K562 (cell line): ENCODE measurements at regions not wholly inside any gene's neighbourhood (a gene's known extent, or its start where the extent isn't known, plus 50 kb on each side); places are given as distances from the start of the nearest gene placed in this dataset.

Source experiments
- ATF3 ChIP-seq, 2 experiments: fragments of 450-650 bp in 1 of 2; sonication (generic) in 1 of 2; formaldehyde crosslinking in 1 of 2; IDR thresholded peaks in 1 of 2; conservative IDR thresholded peaks in 1 of 2; 2 replicates each; pipeline versions ENCODE4 v1.6.1 to v1.8.1; 2016 to 2023; ENCODE audit warnings: mild to moderate bottlenecking in 2 of 2, moderate library complexity in 2 of 2, inconsistent platforms in 1 of 2, missing genetic modification reagents in 1 of 2
- CREB1 ChIP-seq, 2 experiments: sonication (generic) in 1 of 2; formaldehyde crosslinking in 1 of 2; IDR thresholded peaks; 2 replicates each; pipeline versions ENCODE4 v1.6.1 to v1.8.0; 2012 to 2022; ENCODE audit warnings: inconsistent platforms in 1 of 2, mild to moderate bottlenecking in 1 of 2, missing genetic modification reagents in 1 of 2, moderate library complexity in 1 of 2
- DEAF1 ChIP-seq: fragments of 450-650 bp; formaldehyde crosslinking; IDR thresholded peaks from 2 replicates; pipeline ENCODE4 v1.4.0; 2020; ENCODE audit warnings: mild to moderate bottlenecking, moderate library complexity
- DIDO1 ChIP-seq: fragments of 450-650 bp; IDR thresholded peaks from 2 replicates; pipeline ENCODE4 v1.6.1; 2016; ENCODE audit warnings: low read depth, missing biosample characterization, missing genetic modification characterization
- HOXB6 ChIP-seq: fragments of 250-450 bp; sonication (Bioruptor Pico); IDR thresholded peaks from 2 replicates; pipeline ENCODE4 v1.5.1; 2022; ENCODE audit warnings: mild to moderate bottlenecking, borderline replicate concordance
- JUN ChIP-seq, 2 experiments: sonication (generic) in 1 of 2; formaldehyde crosslinking in 1 of 2; IDR thresholded peaks; 2 replicates each; pipeline versions ENCODE4 v1.6.1 to v1.8.0; 2012 to 2022; ENCODE audit warnings: borderline replicate concordance in 2 of 2, mild to moderate bottlenecking in 2 of 2, improper control_type of control experiment in 1 of 2, low read depth in 1 of 2, low read length in 1 of 2, missing genetic modification reagents in 1 of 2
- JUND ChIP-seq, 2 experiments: IDR thresholded peaks; 2 replicates in 1 of 2; 3 replicates in 1 of 2; pipeline ENCODE4 v1.6.1; 2011; ENCODE audit warnings: borderline replicate concordance in 2 of 2, low read depth in 2 of 2, low read length in 2 of 2, improper control_type of control experiment in 1 of 2, missing biosample characterization in 1 of 2, missing genetic modification characterization in 1 of 2, missing genetic modification reagents in 1 of 2
- KDM5B ChIP-seq: fragments of 200-600 bp; sonication (generic); IDR thresholded peaks from 2 replicates; pipeline ENCODE4 v1.6.1; 2012; ENCODE audit warnings: low read depth, mild to moderate bottlenecking, moderate library complexity, low read length, control low read depth, inconsistent platforms; ENCODE audit not compliant: insufficient replicate concordance
- L3MBTL2 ChIP-seq: fragments of 450-650 bp; IDR thresholded peaks from 2 replicates; pipeline ENCODE4 v1.6.1; 2016; ENCODE audit warnings: mild to moderate bottlenecking, moderate library complexity
- MAFK ChIP-seq: IDR thresholded peaks from 2 replicates; pipeline ENCODE4 v1.6.1; 2011; ENCODE audit warnings: low read length, improper control_type of control experiment
- RBM25 ChIP-seq: fragments of 200-400 bp; formaldehyde crosslinking; IDR thresholded peaks from 2 replicates; pipeline ENCODE4 v1.6.1; 2018; ENCODE audit warnings: low read length, low read depth, moderate library complexity; ENCODE audit not compliant: severe bottlenecking
- SIRT6 ChIP-seq: IDR thresholded peaks from one replicate; pipeline ENCODE4 v1.6.1; 2012; ENCODE audit warnings: low read depth, mild to moderate bottlenecking, control low read depth, inconsistent platforms, low read length, moderate library complexity
- ZBTB17 ChIP-seq: fragments of 450-650 bp; formaldehyde crosslinking; IDR thresholded peaks from 2 replicates; pipeline ENCODE4 v1.4.0; 2020; ENCODE audit warnings: mild to moderate bottlenecking
- ZKSCAN1 ChIP-seq: fragments of 150-350 bp; IDR thresholded peaks from 2 replicates; pipeline ENCODE4 v1.6.1; 2016; ENCODE audit warnings: low read depth, low read length
- ZNF253 ChIP-seq: fragments of 250-450 bp; sonication (Bioruptor Pico); conservative IDR thresholded peaks from 2 replicates; pipeline ENCODE4 v1.6.1; 2021; ENCODE audit warnings: mild to moderate bottlenecking
- ZNF408 ChIP-seq: fragments of 250-450 bp; sonication (Bioruptor Pico); IDR thresholded peaks from 2 replicates; pipeline ENCODE4 v1.4.0; 2020; ENCODE audit warnings: low read depth, mild to moderate bottlenecking, moderate library complexity

- TF ChIP-seq ATF3 (IDR thresholded peaks at IDR 0.05), result no peak
- TF ChIP-seq ATF3 (CRISPR knock-in tag; conservative IDR thresholded peaks at IDR 0.05), result no peak
- no peak for TF ChIP-seq CREB1 (IDR thresholded peaks at IDR 0.05)
- no peak for TF ChIP-seq CREB1 (CRISPR knock-in tag; IDR thresholded peaks at IDR 0.05)
- no peak for TF ChIP-seq RBM25
- no peak for TF ChIP-seq ZNF408
- no peak for TF ChIP-seq JUN (IDR thresholded peaks at IDR 0.05; ENCODE audit: borderline replicate concordance, low read depth, low read length)
- no peak for TF ChIP-seq JUN (CRISPR knock-in tag; IDR thresholded peaks at IDR 0.05; ENCODE audit: borderline replicate concordance)
- TF ChIP-seq JUND (IDR thresholded peaks at IDR 0.05; ENCODE audit: borderline replicate concordance, low read depth, low read length), result 0 out of 2 replicates have a peak, but pooled peaks have one; percentile 27
- no peak for TF ChIP-seq JUND (tag; IDR thresholded peaks at IDR 0.05; ENCODE audit: borderline replicate concordance, low read depth, low read length)
- no peak for TF ChIP-seq SIRT6
- TF ChIP-seq KDM5B, result no peak
- no peak for TF ChIP-seq DIDO1 (tag)
- TF ChIP-seq ZBTB17 (CRISPR knock-in tag), result 0 out of 2 replicates have a peak, but pooled peaks have one; percentile 36
- TF ChIP-seq ZKSCAN1, result no peak
- TF ChIP-seq HOXB6, result no peak
- TF ChIP-seq ZNF253 (CRISPR knock-in tag), result no peak
- TF ChIP-seq DEAF1 (CRISPR knock-in tag), result no peak
- TF ChIP-seq MAFK, result no peak
- TF ChIP-seq L3MBTL2, result peak; percentile 74
Observed at GRCh38 chr1:201675143-201675542, 136.2 kb downstream of the NAV1 start (continued).
